PC-3 (cell line): ENCODE measurements at regions not wholly inside any gene's neighbourhood (a gene's known extent, or its start where the extent isn't known, plus 50 kb on each side); places are given as distances from the start of the nearest gene placed in this dataset.

Experiments used
- EZH2phosphoT487 ChIP-seq: fragments of 300-600 bp; sonication (generic); IDR thresholded peaks from 2 replicates; pipeline ENCODE4 v1.6.1; 2018; ENCODE audit warnings: mild to moderate bottlenecking, antibody characterized with exemption, low read length, borderline replicate concordance
- TF ChIP-seq, protein P1 (sequence below): fragments of 300-600 bp; sonication (generic); conservative IDR thresholded peaks from 2 replicates; pipeline ENCODE4 v1.5.1; 2017; ENCODE audit warnings: antibody characterized with exemption, low read depth, mild to moderate bottlenecking, low read length

DNA sequence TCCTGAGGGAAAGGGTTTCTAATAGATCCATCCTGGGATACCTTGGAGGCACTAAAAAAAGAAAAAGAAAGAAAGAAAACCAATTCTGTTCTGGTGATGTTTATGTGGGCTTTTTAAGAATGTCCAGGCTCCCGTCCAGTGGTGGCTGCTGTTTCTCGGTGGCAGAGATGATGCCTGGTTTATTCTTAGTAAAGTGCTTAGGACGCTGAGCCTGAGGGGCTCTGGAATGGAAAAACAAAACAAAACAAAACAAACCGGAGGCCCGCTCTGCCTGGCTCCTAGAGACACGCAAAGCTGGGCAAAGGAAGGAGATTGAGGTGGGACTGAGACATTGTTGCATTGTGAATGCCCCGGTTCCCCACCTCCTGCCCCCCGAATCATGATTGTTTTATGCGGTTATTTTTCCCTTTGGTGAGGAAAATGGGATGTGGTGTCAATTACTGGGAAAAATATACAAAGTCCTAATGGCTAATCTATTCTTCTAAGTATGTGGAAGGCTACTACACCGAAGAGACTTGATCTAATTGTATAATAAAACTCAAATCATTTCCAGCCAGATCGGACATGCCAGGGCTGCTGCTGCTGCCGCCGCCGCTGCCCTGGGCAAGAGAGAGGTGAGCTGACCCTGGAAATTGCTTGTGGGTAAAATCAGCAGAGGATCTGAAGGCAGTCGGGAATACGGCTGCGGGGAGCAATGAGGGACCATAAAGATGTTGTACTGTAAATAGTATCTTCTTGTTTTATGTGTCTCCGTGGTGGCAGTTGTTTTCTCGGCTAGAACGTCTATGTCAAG is 644.9 kb downstream of the CCDC171 start:
- TF ChIP-seq, protein P1, sequence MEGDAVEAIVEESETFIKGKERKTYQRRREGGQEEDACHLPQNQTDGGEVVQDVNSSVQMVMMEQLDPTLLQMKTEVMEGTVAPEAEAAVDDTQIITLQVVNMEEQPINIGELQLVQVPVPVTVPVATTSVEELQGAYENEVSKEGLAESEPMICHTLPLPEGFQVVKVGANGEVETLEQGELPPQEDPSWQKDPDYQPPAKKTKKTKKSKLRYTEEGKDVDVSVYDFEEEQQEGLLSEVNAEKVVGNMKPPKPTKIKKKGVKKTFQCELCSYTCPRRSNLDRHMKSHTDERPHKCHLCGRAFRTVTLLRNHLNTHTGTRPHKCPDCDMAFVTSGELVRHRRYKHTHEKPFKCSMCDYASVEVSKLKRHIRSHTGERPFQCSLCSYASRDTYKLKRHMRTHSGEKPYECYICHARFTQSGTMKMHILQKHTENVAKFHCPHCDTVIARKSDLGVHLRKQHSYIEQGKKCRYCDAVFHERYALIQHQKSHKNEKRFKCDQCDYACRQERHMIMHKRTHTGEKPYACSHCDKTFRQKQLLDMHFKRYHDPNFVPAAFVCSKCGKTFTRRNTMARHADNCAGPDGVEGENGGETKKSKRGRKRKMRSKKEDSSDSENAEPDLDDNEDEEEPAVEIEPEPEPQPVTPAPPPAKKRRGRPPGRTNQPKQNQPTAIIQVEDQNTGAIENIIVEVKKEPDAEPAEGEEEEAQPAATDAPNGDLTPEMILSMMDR = no peak
- no peak for TF ChIP-seq EZH2phosphoT487
